Mesothelial cell of epicardium (in vitro differentiated cells): ENCODE measurements at regions not wholly inside any gene's neighbourhood (a gene's known extent, or its start where the extent isn't known, plus 50 kb on each side); places are given as distances from the start of the nearest gene placed in this dataset.

Experiments
- DNase-seq, 2 experiments: peaks; one replicate each; pipeline ENCODE4 v3.0.0; 2021; ENCODE audit warnings: low spot score in 2 of 2; ENCODE audit not compliant: unreplicated experiment in 2 of 2
- H3K27ac Mint-ChIP-seq: 2 replicates; pipeline ENCODE4 v1.8.0; 2021; ENCODE audit warnings: mixed read lengths
- H3K27me3 Mint-ChIP-seq: 2 replicates; pipeline ENCODE4 v1.8.0; 2021; ENCODE audit warnings: low read depth, mixed read lengths
- H3K36me3 Mint-ChIP-seq: 2 replicates; pipeline ENCODE4 v1.8.0; 2021; ENCODE audit warnings: mixed read lengths
- H3K4me1 Mint-ChIP-seq: 2 replicates; pipeline ENCODE4 v1.8.0; 2021; ENCODE audit warnings: mixed read lengths
- H3K4me3 Mint-ChIP-seq: 2 replicates; pipeline ENCODE4 v1.8.0; 2021; ENCODE audit warnings: mild to moderate bottlenecking, moderate library complexity, mixed read lengths
- H3K9me3 Mint-ChIP-seq: 2 replicates; pipeline ENCODE4 v1.8.0; 2021; ENCODE audit warnings: mixed read lengths
- CTCF ChIP-seq: fragments of 200-600 bp; sonication (generic); IDR thresholded peaks from one replicate; pipeline ENCODE4 v1.5.0; 2021; ENCODE audit warnings: antibody characterized with exemption; ENCODE audit not compliant: unreplicated experiment

- no peak for DNase-seq
- TF ChIP-seq CTCF: no peak
- no peaks in the 10 kb centered on the region for H3K27me3 Mint-ChIP-seq
- H3K36me3 Mint-ChIP-seq: no peaks in the 10 kb centered on the region
- H3K4me1 Mint-ChIP-seq: peaks cover 8% of the 10 kb centered on the region
- no peaks in the 10 kb centered on the region for H3K9me3 Mint-ChIP-seq
- H3K27ac Mint-ChIP-seq: no peak overlapping the region
- H3K4me3 Mint-ChIP-seq: no peak overlapping the region
These were observed 2119.8 kb upstream of the CELF4 start for GRCh38 chr18:39685303-39685902.

DNA sequence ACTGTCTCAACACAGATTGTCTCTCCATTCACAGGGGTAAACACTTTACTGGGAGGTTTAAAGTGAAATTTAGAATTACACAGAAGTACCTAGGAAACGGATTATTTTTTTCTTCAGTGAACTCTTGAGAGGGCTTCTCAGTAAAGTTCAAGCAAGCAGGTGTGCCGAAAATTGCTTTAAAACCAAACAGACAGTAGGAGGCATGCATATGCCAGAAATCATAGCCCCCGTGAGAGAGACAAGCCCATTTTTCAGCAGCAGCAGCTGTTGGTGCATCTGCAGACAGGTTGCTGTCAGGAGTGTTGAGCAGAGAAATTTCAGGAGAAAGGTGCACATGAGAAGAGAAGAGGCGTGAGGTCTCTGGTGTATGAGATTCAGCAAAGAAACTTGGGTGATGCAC is 2115.5 kb upstream of the CELF4 start:
- no peak overlapping the region for H3K4me3 Mint-ChIP-seq
- no peak for TF ChIP-seq CTCF
- H3K36me3 Mint-ChIP-seq: no peaks in the 10 kb centered on the region
- no peak for DNase-seq
- H3K27me3 Mint-ChIP-seq: no peaks in the 10 kb centered on the region
- H3K4me1 Mint-ChIP-seq: peaks cover 8% of the 10 kb centered on the region
- H3K27ac Mint-ChIP-seq: no peak overlapping the region
- H3K9me3 Mint-ChIP-seq: no peaks in the 10 kb centered on the region

- no peak overlapping the region for H3K4me3 Mint-ChIP-seq
- no peak for TF ChIP-seq CTCF
- H3K27me3 Mint-ChIP-seq: no peaks in the 10 kb centered on the region
- no peak for DNase-seq
- no peaks in the 10 kb centered on the region for H3K9me3 Mint-ChIP-seq
- H3K36me3 Mint-ChIP-seq: no peaks in the 10 kb centered on the region
- H3K27ac Mint-ChIP-seq: peak overlapping the region; percentile 80
- H3K4me1 Mint-ChIP-seq: peaks cover 9% of the 10 kb centered on the region
These were observed 2110.3 kb upstream of the CELF4 start for GRCh38 chr18:39675906-39676305.

DNA sequence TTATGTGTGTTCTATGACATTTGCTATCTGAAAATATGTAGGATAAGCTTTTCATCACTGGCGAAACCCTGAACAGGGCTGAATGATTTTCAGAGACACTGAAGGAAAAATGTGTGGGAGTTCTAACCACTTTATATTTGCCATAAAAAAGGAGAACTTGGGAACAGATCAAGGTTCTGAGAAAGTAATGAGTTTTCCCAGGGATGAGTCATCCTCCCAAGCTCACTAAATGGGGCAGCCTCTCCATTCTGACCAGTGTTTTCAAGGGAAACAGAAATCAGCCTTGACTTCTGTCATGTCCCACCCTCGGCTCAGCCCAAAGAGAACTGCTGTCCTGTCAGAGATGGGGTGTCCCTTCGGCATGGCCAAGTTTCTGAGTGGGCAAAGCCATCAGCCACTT is 2109.8 kb upstream of the CELF4 start:
- TF ChIP-seq CTCF: no peak
- H3K4me1 Mint-ChIP-seq: peaks cover 8% of the 10 kb centered on the region
- no peaks in the 10 kb centered on the region for H3K27me3 Mint-ChIP-seq
- no peaks in the 10 kb centered on the region for H3K9me3 Mint-ChIP-seq
- H3K36me3 Mint-ChIP-seq: no peaks in the 10 kb centered on the region
- peak overlapping the region; percentile 80 for H3K27ac Mint-ChIP-seq
- DNase-seq: no peak
- no peak overlapping the region for H3K4me3 Mint-ChIP-seq

- no peak for DNase-seq
- TF ChIP-seq CTCF: no peak
- Mint-ChIP-seq H3K27ac (no peak overlapping the region), H3K4me1 (peaks cover 8% of the 10 kb centered on the region), H3K27me3 (no peaks in the 10 kb centered on the region), H3K4me3 (no peak overlapping the region), H3K36me3 (no peaks in the 10 kb centered on the region), H3K9me3 (no peaks in the 10 kb centered on the region)
These were observed 2106.6 kb upstream of the CELF4 start for GRCh38 chr18:39672171-39672570.

DNA sequence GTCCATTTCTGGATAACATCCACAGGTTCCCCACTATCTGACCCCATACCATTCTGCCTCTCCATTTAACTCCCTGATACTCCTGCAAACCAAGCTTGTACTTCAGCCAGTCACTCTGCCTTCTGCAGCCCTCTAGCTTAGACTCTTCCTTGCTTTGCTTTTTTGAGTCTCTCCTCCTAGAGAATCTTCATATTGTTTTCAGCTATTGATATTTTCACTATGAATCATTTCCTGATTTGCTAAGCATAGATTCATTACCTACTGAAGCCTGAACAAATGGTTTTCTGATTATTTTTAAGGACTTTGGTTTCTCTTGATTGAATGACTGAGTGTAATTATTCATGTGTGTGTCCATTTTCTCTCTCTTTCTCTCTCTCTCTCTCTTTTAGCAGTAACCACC is 2102.3 kb upstream of the CELF4 start:
- H3K4me3 Mint-ChIP-seq: no peak overlapping the region
- no peak for DNase-seq
- H3K36me3 Mint-ChIP-seq: no peaks in the 10 kb centered on the region
- no peaks in the 10 kb centered on the region for H3K27me3 Mint-ChIP-seq
- H3K27ac Mint-ChIP-seq: no peak overlapping the region
- H3K4me1 Mint-ChIP-seq: no peaks in the 10 kb centered on the region
- no peak for TF ChIP-seq CTCF
- no peaks in the 10 kb centered on the region for H3K9me3 Mint-ChIP-seq
